ENCODE measurements at regions not wholly inside any gene's neighbourhood (a gene's known extent, or its start where the extent isn't known, plus 50 kb on each side); places are given as distances from the start of the nearest gene placed in this dataset.

DNA sequence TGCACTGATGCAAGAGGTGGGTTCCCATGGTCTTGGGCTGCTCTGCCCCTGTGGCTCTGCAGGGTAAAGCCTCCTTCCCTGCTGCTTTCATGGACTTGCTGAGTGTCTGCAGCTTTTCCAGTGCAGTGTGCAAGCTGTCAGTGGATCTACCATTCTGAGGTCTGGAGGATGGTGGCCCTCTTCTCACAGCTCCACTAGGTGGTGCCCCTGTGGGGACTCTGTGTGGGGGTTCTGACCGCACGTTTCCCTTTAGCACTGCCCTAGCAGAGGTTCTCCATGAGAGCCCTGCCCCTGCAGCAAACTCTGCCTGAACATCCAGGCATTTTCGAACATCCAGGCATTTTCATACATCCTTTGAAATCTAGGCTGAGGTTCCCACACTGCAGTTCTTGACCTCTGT is 329.8 kb upstream of the NAALADL2 start:
- Histone ChIP-seq H3K27ac (ENCODE audit: low read depth, low read length, poor library complexity, severe bottlenecking) (no peak overlapping the region), H2AFZ (ENCODE audit: low read length) (no peak overlapping the region), H4K20me1 (ENCODE audit: insufficient read depth, low read length) (no peaks in the 10 kb centered on the region), H3K36me3 (ENCODE audit: insufficient read depth, low read length) (no peaks in the 10 kb centered on the region), H3K4me1 (ENCODE audit: insufficient read depth, low read length, poor library complexity, severe bottlenecking) (no peaks in the 10 kb centered on the region), H3K4me2 (ENCODE audit: low read length) (no peak overlapping the region), H3K4me3 (ENCODE audit: low read depth, low read length, poor library complexity, severe bottlenecking) (no peak overlapping the region), H3K9me2 (ENCODE audit: insufficient read depth, low read length) (no peaks in the 10 kb centered on the region), H3K9me3 (ENCODE audit: low read length) (no peaks in the 10 kb centered on the region), H3K79me2 (ENCODE audit: insufficient read depth, low read depth, low read length) (no peaks in the 10 kb centered on the region)
- ChIA-PET CTCF (ENCODE audit: unreplicated experiment) (no interaction called here), POLR2A (no interaction called here)
- no peak for DNase-seq (ENCODE audit: low spot score)
- no TSS peak for BruUV-seq (replicated peaks)
- TF ChIP-seq, protein P1, sequence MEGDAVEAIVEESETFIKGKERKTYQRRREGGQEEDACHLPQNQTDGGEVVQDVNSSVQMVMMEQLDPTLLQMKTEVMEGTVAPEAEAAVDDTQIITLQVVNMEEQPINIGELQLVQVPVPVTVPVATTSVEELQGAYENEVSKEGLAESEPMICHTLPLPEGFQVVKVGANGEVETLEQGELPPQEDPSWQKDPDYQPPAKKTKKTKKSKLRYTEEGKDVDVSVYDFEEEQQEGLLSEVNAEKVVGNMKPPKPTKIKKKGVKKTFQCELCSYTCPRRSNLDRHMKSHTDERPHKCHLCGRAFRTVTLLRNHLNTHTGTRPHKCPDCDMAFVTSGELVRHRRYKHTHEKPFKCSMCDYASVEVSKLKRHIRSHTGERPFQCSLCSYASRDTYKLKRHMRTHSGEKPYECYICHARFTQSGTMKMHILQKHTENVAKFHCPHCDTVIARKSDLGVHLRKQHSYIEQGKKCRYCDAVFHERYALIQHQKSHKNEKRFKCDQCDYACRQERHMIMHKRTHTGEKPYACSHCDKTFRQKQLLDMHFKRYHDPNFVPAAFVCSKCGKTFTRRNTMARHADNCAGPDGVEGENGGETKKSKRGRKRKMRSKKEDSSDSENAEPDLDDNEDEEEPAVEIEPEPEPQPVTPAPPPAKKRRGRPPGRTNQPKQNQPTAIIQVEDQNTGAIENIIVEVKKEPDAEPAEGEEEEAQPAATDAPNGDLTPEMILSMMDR (conservative IDR thresholded peaks at IDR 0.05; ENCODE audit: low read length), result no peak
- no peak for TF ChIP-seq EZH2phosphoT487 (IDR thresholded peaks at IDR 0.05; ENCODE audit: borderline replicate concordance, low read depth, low read length)
- intact Hi-C loops (cut with micrococcal nuclease; ENCODE audit: unreplicated experiment), result no loop called here

DNA sequence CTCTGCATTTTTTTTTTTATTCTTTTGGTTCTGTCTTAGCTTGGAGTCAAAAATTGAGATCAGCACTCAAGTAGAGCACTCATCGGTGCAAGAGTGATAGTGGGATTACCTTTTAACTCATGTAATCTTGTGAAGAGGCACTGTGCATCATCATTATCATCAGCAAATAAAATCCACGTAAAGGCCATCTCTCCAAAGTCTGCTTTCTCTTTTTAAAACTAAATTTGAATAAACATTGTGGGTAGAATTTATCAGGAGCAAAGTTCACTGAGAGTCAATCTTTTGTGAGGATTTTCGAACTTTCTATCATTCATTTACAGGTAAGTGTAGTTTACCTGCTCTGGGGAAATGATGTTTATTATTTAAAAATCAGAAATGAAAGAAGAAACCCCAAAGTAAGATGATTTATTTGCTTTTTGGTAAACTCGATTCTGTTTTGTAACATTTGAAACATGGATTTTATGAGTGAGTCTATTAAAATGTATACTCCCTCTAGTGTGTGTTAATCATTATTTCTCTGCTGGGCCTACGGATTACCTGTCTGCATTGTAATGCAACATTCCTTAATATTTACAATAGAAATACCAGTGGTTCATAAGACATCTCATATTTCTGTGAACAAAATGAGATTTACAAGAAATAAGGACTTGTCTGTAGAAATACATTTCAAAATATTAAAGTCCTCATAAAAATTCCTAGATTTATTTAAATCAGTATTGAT is 327.7 kb upstream of the NAALADL2 start:
- intact Hi-C loops (cut with micrococcal nuclease; ENCODE audit: unreplicated experiment), result no loop called here
- Histone ChIP-seq H3K9me2 (ENCODE audit: insufficient read depth, low read length) (no peaks in the 10 kb centered on the region), H3K9me3 (ENCODE audit: low read length) (no peaks in the 10 kb centered on the region), H3K4me3 (ENCODE audit: low read depth, low read length, poor library complexity, severe bottlenecking) (no peak overlapping the region), H3K79me2 (ENCODE audit: insufficient read depth, low read depth, low read length) (no peaks in the 10 kb centered on the region), H3K36me3 (ENCODE audit: insufficient read depth, low read length) (no peaks in the 10 kb centered on the region), H3K4me2 (ENCODE audit: low read length) (no peak overlapping the region), H3K4me1 (ENCODE audit: insufficient read depth, low read length, poor library complexity, severe bottlenecking) (no peaks in the 10 kb centered on the region), H2AFZ (ENCODE audit: low read length) (no peak overlapping the region), H4K20me1 (ENCODE audit: insufficient read depth, low read length) (no peaks in the 10 kb centered on the region), H3K27ac (ENCODE audit: low read depth, low read length, poor library complexity, severe bottlenecking) (no peak overlapping the region)
- POLR2A ChIA-PET, result no interaction called here
- no peak for DNase-seq (ENCODE audit: low spot score)
- CTCF ChIA-PET (ENCODE audit: unreplicated experiment), result no interaction called here
- TF ChIP-seq, protein P1 (conservative IDR thresholded peaks at IDR 0.05; ENCODE audit: low read length), result no peak
- no peak for TF ChIP-seq EZH2phosphoT487 (IDR thresholded peaks at IDR 0.05; ENCODE audit: borderline replicate concordance, low read depth, low read length)
- BruUV-seq (replicated peaks), result no TSS peak

DNA sequence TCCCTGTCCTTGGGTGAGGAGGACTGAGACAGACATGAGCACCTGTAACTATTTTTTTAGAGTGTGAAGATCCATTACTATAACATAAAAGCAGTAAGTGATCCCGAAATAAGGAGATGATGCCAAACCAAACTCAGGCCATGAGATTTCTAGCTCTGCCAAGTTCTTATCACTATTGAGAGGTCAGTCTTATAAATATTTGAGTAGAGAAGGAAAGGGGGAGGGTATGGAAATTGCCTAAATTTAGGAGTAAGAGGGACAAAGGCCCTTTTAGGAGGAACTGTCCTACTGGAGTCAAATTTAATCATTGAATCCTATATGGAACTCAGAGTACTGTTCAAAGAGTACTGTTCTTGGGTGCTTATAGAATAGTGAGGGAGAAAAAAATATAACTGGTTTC is 326.9 kb upstream of the NAALADL2 start:
- intact Hi-C loops (cut with micrococcal nuclease; ENCODE audit: unreplicated experiment), result no loop called here
- H3K9me3 ChIP-seq (ENCODE audit: low read length), result no peaks in the 10 kb centered on the region
- H3K79me2 ChIP-seq (ENCODE audit: insufficient read depth, low read depth, low read length), result no peaks in the 10 kb centered on the region
- DNase-seq (ENCODE audit: low spot score), result no peak
- CTCF ChIA-PET (ENCODE audit: unreplicated experiment), result no interaction called here
- no peak overlapping the region for H3K4me2 ChIP-seq (ENCODE audit: low read length)
- H4K20me1 ChIP-seq (ENCODE audit: insufficient read depth, low read length), result no peaks in the 10 kb centered on the region
- POLR2A ChIA-PET, result no interaction called here
- H3K36me3 ChIP-seq (ENCODE audit: insufficient read depth, low read length), result no peaks in the 10 kb centered on the region
- no peak overlapping the region for H3K4me3 ChIP-seq (ENCODE audit: low read depth, low read length, poor library complexity, severe bottlenecking)
- no peaks in the 10 kb centered on the region for H3K9me2 ChIP-seq (ENCODE audit: insufficient read depth, low read length)
- BruUV-seq (replicated peaks), result no TSS peak
- H3K4me1 ChIP-seq (ENCODE audit: insufficient read depth, low read length, poor library complexity, severe bottlenecking), result no peaks in the 10 kb centered on the region
- TF ChIP-seq, protein P1 (conservative IDR thresholded peaks at IDR 0.05; ENCODE audit: low read length), result no peak
- no peak for TF ChIP-seq EZH2phosphoT487 (IDR thresholded peaks at IDR 0.05; ENCODE audit: borderline replicate concordance, low read depth, low read length)
- no peak overlapping the region for H3K27ac ChIP-seq (ENCODE audit: low read depth, low read length, poor library complexity, severe bottlenecking)
- no peak overlapping the region for H2AFZ ChIP-seq (ENCODE audit: low read length)
